ENCODE measurements at regions not wholly inside any gene's neighbourhood (a gene's known extent, or its start where the extent isn't known, plus 50 kb on each side); places are given as distances from the start of the nearest gene placed in this dataset.

DNA sequence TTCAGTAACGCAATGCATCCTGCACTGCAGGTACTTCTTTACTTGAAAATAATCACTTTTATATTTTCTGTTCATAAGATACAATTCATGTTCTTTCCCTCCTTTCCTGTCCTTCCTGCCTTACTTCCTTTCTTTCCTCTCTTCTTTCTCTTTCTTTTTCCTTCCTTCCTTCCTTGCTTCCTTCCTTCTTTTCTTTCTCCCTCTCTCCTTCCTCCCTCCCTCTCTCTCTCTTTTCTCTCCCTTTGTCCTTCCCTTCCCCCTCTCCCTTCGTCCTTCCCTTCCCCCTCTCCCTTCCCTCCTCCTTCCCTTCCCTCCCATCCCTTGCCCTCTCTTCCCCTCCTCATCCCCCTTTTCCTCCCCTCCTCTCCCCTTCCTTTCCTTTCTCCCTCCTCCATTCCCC lies 227.8 kb upstream of the KLF6 start:
- Histone ChIP-seq H3K4me1 (ENCODE audit: insufficient read depth, low read length) (no peaks in the 10 kb centered on the region), H3K27ac (ENCODE audit: low read length) (no peak overlapping the region), H3K27me3 (ENCODE audit: insufficient read depth, low read length) (no peaks in the 10 kb centered on the region), H3K9ac (ENCODE audit: low read depth, low read length) (no peak overlapping the region), H3K36me3 (ENCODE audit: insufficient read depth, low read depth, low read length) (no peaks in the 10 kb centered on the region), H3K9me3 (ENCODE audit: insufficient read depth, low read depth, low read length) (no peaks in the 10 kb centered on the region), H3K4me3 (ENCODE audit: low read length) (no peak overlapping the region)

DNA sequence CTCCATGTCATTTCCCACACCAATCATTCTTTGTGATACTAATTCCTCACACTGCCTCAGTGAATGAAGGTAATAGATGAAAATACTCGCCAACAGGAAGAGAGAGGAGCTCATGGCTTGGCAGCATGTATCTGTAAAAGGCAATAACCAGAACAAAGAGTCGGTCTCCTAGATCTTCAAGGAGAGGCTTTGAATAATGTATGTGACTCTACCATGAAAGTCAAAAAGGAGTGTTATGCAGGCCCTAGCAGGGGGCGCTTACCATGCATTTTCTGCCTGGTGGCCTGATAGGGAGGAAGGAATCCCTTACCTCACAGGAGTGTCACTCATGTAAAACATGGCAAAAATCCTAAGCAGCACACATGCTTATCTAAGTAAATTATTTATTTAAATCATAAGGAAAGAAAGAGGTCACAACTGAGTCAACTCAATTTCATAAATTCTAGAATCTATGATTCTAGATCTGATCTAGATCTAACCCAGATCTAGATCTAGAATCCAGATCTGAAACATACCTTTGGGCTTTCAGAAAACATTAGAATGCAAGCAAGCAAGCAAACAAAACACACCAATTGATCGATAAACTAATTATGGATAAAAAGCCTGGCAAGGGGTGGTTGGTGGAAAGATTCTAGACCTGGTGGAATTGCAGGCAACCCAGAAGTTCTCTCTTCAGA lies 226.3 kb upstream of the KLF6 start:
- H3K36me3 ChIP-seq (ENCODE audit: insufficient read depth, low read depth, low read length) = no peaks in the 10 kb centered on the region
- H3K9ac ChIP-seq (ENCODE audit: low read depth, low read length) = no peak overlapping the region
- no peak overlapping the region for H3K27ac ChIP-seq (ENCODE audit: low read length)
- H3K4me3 ChIP-seq (ENCODE audit: low read length) = no peak overlapping the region
- H3K9me3 ChIP-seq (ENCODE audit: insufficient read depth, low read depth, low read length) = no peaks in the 10 kb centered on the region
- H3K27me3 ChIP-seq (ENCODE audit: insufficient read depth, low read length) = no peaks in the 10 kb centered on the region
- H3K4me1 ChIP-seq (ENCODE audit: insufficient read depth, low read length) = no peaks in the 10 kb centered on the region

DNA sequence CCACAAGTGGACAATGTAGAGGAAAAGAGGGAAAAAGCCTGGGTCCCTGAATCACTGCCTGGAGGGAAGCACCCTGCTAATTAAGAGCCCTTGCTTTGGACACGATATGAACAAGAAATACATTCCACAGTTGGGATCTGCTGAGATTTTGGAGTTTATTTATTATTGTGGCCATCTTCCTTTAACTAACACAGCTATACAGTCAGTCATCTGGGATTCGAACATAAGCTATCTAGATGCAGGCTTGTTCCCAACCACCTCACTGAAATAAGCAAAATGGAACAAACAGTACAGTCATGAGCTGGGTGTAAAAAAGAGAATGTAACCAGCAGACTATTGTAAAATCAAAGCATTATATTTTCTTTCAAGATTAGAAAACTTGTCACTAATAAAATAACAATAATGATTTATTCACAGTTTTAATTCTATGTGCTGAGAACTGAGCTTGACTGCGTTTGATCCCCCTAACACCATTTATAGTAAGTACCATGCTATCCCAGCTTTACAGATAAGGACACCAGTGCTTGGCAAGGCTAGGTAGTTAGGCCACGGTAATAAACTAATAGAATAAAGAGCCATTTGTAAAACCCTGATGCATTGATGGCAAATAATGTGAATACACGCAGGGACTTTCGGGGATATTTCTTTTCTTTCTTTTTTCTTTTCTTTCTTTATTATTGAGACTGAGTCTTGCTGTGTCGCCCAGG lies 223.8 kb upstream of the KLF6 start:
- Histone ChIP-seq H3K9ac (ENCODE audit: low read depth, low read length) (no peak overlapping the region), H3K9me3 (ENCODE audit: insufficient read depth, low read depth, low read length) (no peaks in the 10 kb centered on the region), H3K27ac (ENCODE audit: low read length) (no peak overlapping the region), H3K27me3 (ENCODE audit: insufficient read depth, low read length) (no peaks in the 10 kb centered on the region), H3K4me3 (ENCODE audit: low read length) (no peak overlapping the region), H3K4me1 (ENCODE audit: insufficient read depth, low read length) (no peaks in the 10 kb centered on the region; the same call in 1 of the 2 replicates), H3K36me3 (ENCODE audit: insufficient read depth, low read depth, low read length) (no peaks in the 10 kb centered on the region)

DNA sequence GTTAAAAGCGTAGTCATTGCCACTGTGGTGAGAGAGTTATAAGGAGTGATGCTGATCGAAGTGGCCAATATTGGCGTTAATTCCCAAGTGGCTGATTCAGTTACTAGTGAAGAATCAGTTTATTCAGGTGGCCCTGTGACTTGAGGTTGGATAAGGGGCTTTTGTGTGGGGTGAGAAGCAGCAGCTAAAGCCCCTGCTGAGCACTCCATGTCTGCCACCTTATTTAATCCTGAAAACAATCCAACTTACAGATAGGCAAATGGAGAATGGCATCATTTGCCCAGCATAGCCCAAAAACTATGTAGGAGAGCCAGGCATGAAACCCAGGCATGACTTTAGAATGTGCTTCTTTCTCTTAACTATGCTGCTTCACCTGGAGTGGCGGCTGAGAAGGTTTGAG lies 222.8 kb upstream of the KLF6 start:
- H3K9ac ChIP-seq (ENCODE audit: low read depth, low read length) = no peak overlapping the region
- H3K4me3 ChIP-seq (ENCODE audit: low read length) = no peak overlapping the region
- H3K27me3 ChIP-seq (ENCODE audit: insufficient read depth, low read length) = no peaks in the 10 kb centered on the region
- no peaks in the 10 kb centered on the region for H3K9me3 ChIP-seq (ENCODE audit: insufficient read depth, low read depth, low read length)
- no peaks in the 10 kb centered on the region for H3K36me3 ChIP-seq (ENCODE audit: insufficient read depth, low read depth, low read length)
- no peak overlapping the region for H3K27ac ChIP-seq (ENCODE audit: low read length)
- no peaks in the 10 kb centered on the region; the same call in 1 of the 2 replicates for H3K4me1 ChIP-seq (ENCODE audit: insufficient read depth, low read length)

DNA sequence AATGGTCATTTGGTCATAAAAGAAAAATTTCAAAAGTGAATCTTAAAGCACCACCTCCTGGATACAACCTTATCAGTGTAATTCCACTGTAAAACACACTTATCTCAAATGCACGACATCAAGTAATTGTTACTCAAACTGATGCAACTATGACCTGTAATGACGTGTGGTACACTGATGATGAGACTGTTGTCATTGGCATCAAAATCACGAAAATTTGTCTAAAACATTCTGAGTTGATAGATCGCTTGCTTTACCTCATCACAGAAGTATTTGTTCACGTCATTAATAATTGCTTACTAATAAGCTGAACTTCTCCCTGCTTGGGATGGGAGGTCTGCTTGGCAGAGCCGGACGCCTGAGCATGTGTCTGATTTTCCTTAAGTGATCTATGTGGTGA lies 221.8 kb upstream of the KLF6 start:
- H3K9ac ChIP-seq (ENCODE audit: low read depth, low read length) = no peak overlapping the region
- H3K4me3 ChIP-seq (ENCODE audit: low read length) = no peak overlapping the region
- no peaks in the 10 kb centered on the region for H3K9me3 ChIP-seq (ENCODE audit: insufficient read depth, low read depth, low read length)
- no peaks in the 10 kb centered on the region; the same call in 1 of the 2 replicates for H3K4me1 ChIP-seq (ENCODE audit: insufficient read depth, low read length)
- no peaks in the 10 kb centered on the region for H3K27me3 ChIP-seq (ENCODE audit: insufficient read depth, low read length)
- H3K27ac ChIP-seq (ENCODE audit: low read length) = no peak overlapping the region
- H3K36me3 ChIP-seq (ENCODE audit: insufficient read depth, low read depth, low read length) = no peaks in the 10 kb centered on the region

DNA sequence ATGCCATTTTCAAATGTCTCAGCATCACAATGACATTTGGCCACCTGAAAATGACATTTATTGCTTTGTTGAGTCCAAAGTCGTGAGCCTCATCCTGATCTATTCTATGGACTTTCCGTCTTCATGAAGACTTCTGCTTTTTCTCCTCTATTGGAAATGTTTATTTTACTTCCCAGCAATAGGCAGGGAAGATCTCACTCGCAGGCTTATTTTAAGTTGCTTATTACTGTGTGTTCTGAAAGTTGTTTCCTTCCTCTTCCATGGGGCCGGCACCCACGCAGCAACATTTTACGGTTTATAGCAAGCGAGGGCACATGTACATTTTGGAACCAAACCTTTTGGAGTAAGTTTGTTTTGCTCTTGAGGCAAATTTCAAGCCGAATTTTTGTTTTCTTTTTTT lies 221.0 kb upstream of the KLF6 start:
- no peak overlapping the region for H3K9ac ChIP-seq (ENCODE audit: low read depth, low read length)
- no peak overlapping the region for H3K27ac ChIP-seq (ENCODE audit: low read length)
- no peaks in the 10 kb centered on the region for H3K27me3 ChIP-seq (ENCODE audit: insufficient read depth, low read length)
- no peaks in the 10 kb centered on the region for H3K9me3 ChIP-seq (ENCODE audit: insufficient read depth, low read depth, low read length)
- no peaks in the 10 kb centered on the region; the same call in 1 of the 2 replicates for H3K4me1 ChIP-seq (ENCODE audit: insufficient read depth, low read length)
- H3K4me3 ChIP-seq (ENCODE audit: low read length) = no peak overlapping the region
- H3K36me3 ChIP-seq (ENCODE audit: insufficient read depth, low read depth, low read length) = no peaks in the 10 kb centered on the region

DNA sequence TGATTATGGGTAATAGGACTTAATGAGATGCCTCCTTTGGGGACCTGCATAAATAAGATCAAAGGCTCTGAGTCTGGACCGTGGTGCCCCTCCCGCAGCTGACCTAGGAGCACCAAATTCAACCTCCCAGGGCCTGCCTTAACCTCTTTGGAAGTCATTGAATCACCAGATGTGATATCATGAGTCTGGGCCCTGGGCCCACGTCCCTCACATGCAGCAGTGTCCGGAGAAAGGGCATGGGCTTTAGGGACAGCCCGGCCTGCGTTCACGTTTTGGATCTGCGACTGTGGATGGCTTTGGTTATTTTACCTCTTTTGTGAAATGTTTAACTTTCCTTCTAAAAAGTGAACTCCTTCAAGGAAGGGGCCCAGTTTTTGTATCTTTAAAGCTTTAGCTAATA lies 220.0 kb upstream of the KLF6 start:
- Histone ChIP-seq H3K9ac (ENCODE audit: low read depth, low read length) (no peak overlapping the region), H3K9me3 (ENCODE audit: insufficient read depth, low read depth, low read length) (no peaks in the 10 kb centered on the region), H3K27me3 (ENCODE audit: insufficient read depth, low read length) (no peaks in the 10 kb centered on the region), H3K36me3 (ENCODE audit: insufficient read depth, low read depth, low read length) (no peaks in the 10 kb centered on the region), H3K4me1 (ENCODE audit: insufficient read depth, low read length) (no peaks in the 10 kb centered on the region; the same call in 1 of the 2 replicates), H3K27ac (ENCODE audit: low read length) (no peak overlapping the region), H3K4me3 (ENCODE audit: low read length) (no peak overlapping the region)

DNA sequence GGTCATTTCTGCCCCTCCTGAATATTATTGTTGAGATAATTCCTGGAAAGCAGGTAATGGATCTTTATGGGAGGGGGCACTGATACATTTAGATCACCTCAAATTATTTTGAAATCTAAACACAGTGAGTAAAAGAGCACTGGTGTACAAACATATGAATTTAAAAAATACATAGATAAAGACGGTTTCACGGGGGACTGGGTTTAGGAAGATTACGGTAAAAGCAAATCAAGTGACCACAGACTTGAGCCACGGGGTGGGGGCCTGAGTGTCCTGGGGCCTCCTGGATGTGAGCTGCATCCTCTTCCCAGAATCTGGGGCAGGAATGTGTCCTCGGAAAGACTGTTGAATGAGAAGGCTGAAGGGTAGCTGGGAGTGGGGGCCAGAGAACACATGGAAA lies 219.1 kb upstream of the KLF6 start:
- H3K36me3 ChIP-seq (ENCODE audit: insufficient read depth, low read depth, low read length) = no peaks in the 10 kb centered on the region
- no peak overlapping the region for H3K27ac ChIP-seq (ENCODE audit: low read length)
- no peaks in the 10 kb centered on the region; the same call in 1 of the 2 replicates for H3K4me1 ChIP-seq (ENCODE audit: insufficient read depth, low read length)
- no peaks in the 10 kb centered on the region for H3K27me3 ChIP-seq (ENCODE audit: insufficient read depth, low read length)
- no peak overlapping the region for H3K9ac ChIP-seq (ENCODE audit: low read depth, low read length)
- H3K9me3 ChIP-seq (ENCODE audit: insufficient read depth, low read depth, low read length) = no peaks in the 10 kb centered on the region
- H3K4me3 ChIP-seq (ENCODE audit: low read length) = no peak overlapping the region

DNA sequence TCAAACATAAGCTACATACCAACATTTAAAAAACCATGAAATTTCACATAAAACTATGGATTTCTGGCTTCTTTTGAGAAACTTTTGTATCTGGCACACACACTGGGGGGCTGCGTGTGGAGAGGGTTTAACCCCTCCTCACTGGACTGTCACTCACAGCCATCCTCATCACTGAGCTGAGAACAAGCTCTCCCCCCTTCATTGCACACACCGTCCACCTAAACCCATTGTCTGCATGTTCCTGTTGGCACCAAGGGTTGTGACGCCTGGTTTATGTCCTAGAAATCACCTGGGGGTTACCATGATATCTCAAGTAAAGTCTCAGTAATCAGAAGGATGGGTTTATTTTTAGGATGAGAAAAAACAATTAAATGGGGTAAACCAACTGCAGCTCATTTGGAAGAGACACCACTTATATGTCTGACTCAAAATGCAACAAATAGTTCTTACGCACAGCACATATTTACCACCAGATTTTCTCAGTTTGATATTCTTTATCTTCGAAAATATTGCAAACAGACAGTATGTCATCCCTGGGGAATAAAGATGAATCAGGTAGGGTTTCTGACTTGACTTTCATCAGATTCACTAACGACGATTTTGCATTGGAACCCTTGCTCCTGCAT lies 218.5 kb upstream of the KLF6 start:
- no peaks in the 10 kb centered on the region; the same call in 1 of the 2 replicates for H3K4me1 ChIP-seq (ENCODE audit: insufficient read depth, low read length)
- H3K4me3 ChIP-seq (ENCODE audit: low read length) = no peak overlapping the region
- no peak overlapping the region for H3K9ac ChIP-seq (ENCODE audit: low read depth, low read length)
- H3K27me3 ChIP-seq (ENCODE audit: insufficient read depth, low read length) = no peaks in the 10 kb centered on the region
- H3K36me3 ChIP-seq (ENCODE audit: insufficient read depth, low read depth, low read length) = no peaks in the 10 kb centered on the region
- no peak overlapping the region for H3K27ac ChIP-seq (ENCODE audit: low read length)
- H3K9me3 ChIP-seq (ENCODE audit: insufficient read depth, low read depth, low read length) = peaks cover 4% of the 10 kb centered on the region; the same call in 1 of the 2 replicates

DNA sequence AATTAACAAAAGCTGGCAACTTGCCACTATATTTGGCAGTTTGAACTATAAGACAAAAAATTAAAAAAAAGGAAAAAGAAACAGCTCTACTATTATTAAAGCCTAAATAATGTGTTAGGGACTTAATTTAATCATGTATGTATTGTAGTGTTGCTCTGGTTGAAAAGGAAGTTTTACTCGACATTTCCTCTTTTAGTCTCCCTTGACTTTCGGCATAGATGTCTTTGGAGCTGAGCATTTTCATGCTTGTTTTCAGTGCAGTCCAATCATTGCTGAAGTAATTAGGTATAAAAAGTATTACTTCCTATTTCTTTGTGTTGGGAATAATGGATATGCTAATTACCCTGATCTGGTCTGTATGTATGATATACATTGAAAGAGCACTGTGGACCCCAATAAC lies 216.8 kb upstream of the KLF6 start:
- H3K9me3 ChIP-seq (ENCODE audit: insufficient read depth, low read depth, low read length) = peaks cover 4% of the 10 kb centered on the region; the same call in 1 of the 2 replicates
- H3K9ac ChIP-seq (ENCODE audit: low read depth, low read length) = no peak overlapping the region
- H3K4me1 ChIP-seq (ENCODE audit: insufficient read depth, low read length) = no peaks in the 10 kb centered on the region; the same call in 1 of the 2 replicates
- H3K36me3 ChIP-seq (ENCODE audit: insufficient read depth, low read depth, low read length) = no peaks in the 10 kb centered on the region
- no peak overlapping the region for H3K27ac ChIP-seq (ENCODE audit: low read length)
- no peaks in the 10 kb centered on the region for H3K27me3 ChIP-seq (ENCODE audit: insufficient read depth, low read length)
- no peak overlapping the region for H3K4me3 ChIP-seq (ENCODE audit: low read length)

DNA sequence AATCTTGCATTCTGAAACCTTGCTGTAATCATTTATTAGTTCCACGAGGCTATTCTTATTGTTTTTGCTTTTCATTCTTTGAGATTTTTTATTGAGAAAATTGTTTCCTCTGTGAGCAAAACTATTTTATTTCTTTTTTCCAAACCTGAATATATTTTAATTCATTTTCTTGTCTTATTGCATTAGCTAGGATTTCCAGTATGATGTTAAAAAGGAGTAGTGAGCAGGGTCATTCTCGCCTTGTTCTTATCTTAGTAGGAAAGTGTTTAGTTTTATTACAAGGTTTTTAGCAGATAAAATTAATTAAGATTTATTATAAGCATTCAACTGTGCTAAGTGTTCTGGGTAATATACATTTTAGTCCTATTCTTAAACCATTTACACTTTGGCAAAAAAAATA lies 214.6 kb upstream of the KLF6 start:
- Histone ChIP-seq H3K4me3 (ENCODE audit: low read length) (no peak overlapping the region), H3K36me3 (ENCODE audit: insufficient read depth, low read depth, low read length) (no peaks in the 10 kb centered on the region), H3K27ac (ENCODE audit: low read length) (no peak overlapping the region), H3K9ac (ENCODE audit: low read depth, low read length) (no peak overlapping the region), H3K9me3 (ENCODE audit: insufficient read depth, low read depth, low read length) (peaks cover 4% of the 10 kb centered on the region; the same call in 1 of the 2 replicates), H3K4me1 (ENCODE audit: insufficient read depth, low read length) (no peaks in the 10 kb centered on the region; the same call in 1 of the 2 replicates), H3K27me3 (ENCODE audit: insufficient read depth, low read length) (no peaks in the 10 kb centered on the region)

DNA sequence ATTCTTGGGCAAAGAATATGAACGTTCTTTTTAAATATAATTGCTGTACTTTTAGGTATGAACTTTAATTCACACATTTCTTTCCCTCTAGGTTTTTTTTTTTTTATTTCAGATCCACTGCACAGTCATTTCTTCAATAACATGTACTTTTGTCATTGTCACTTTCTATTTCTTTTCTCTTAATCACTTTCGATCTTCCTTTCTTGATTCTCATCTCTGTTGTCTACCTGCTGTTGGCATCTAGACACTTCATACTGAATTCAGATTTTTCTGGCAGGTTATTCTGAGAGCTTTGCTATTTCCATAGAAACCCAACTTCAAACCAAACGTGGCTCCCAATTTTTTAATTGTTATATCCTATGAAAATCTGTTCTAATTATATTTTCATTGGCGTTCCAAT lies 211.7 kb upstream of the KLF6 start:
- no peaks in the 10 kb centered on the region for H3K4me1 ChIP-seq (ENCODE audit: insufficient read depth, low read length)
- H3K4me3 ChIP-seq (ENCODE audit: low read length) = no peak overlapping the region
- H3K9ac ChIP-seq (ENCODE audit: low read depth, low read length) = no peak overlapping the region
- H3K27ac ChIP-seq (ENCODE audit: low read length) = no peak overlapping the region
- H3K9me3 ChIP-seq (ENCODE audit: insufficient read depth, low read depth, low read length) = peaks cover 4% of the 10 kb centered on the region; the same call in 1 of the 2 replicates
- H3K27me3 ChIP-seq (ENCODE audit: insufficient read depth, low read length) = no peaks in the 10 kb centered on the region
- H3K36me3 ChIP-seq (ENCODE audit: insufficient read depth, low read depth, low read length) = no peaks in the 10 kb centered on the region
